ENCODE measurements at regions not wholly inside any gene's neighbourhood (a gene's known extent, or its start where the extent isn't known, plus 50 kb on each side); places are given as distances from the start of the nearest gene placed in this dataset.

- no peaks in the 10 kb centered on the region for H3K9me3 ChIP-seq (ENCODE audit: control insufficient read depth, insufficient read depth, low read length)
- H3K9ac ChIP-seq (ENCODE audit: low read depth, low read length): no peak overlapping the region
- H3K4me3 ChIP-seq (ENCODE audit: low read depth, low read length): no peak overlapping the region
- H3K36me3 ChIP-seq (ENCODE audit: control insufficient read depth, insufficient read depth, low read length): no peaks in the 10 kb centered on the region
- H3K27me3 ChIP-seq (ENCODE audit: control insufficient read depth, insufficient read depth, low read length): no peaks in the 10 kb centered on the region
- H3K4me1 ChIP-seq (ENCODE audit: control insufficient read depth, insufficient read depth, low read length): no peaks in the 10 kb centered on the region
Observed at GRCh38 chr3:191944835-191945234, 483.9 kb downstream of the PYDC2 start.

- Histone ChIP-seq H3K4me1 (ENCODE audit: control insufficient read depth, insufficient read depth, low read length) (no peaks in the 10 kb centered on the region), H3K27me3 (ENCODE audit: control insufficient read depth, insufficient read depth, low read length) (no peaks in the 10 kb centered on the region), H3K4me3 (ENCODE audit: low read depth, low read length) (no peak overlapping the region), H3K9ac (ENCODE audit: low read depth, low read length) (no peak overlapping the region), H3K9me3 (ENCODE audit: control insufficient read depth, insufficient read depth, low read length) (no peaks in the 10 kb centered on the region), H3K36me3 (ENCODE audit: control insufficient read depth, insufficient read depth, low read length) (no peaks in the 10 kb centered on the region)
Observed at GRCh38 chr3:191952186-191952585, 491.2 kb downstream of the PYDC2 start.

- Histone ChIP-seq H3K27me3 (ENCODE audit: control insufficient read depth, insufficient read depth, low read length) (no peaks in the 10 kb centered on the region), H3K9me3 (ENCODE audit: control insufficient read depth, insufficient read depth, low read length) (no peaks in the 10 kb centered on the region), H3K9ac (ENCODE audit: low read depth, low read length) (no peak overlapping the region), H3K4me3 (ENCODE audit: low read depth, low read length) (no peak overlapping the region), H3K4me1 (ENCODE audit: control insufficient read depth, insufficient read depth, low read length) (no peaks in the 10 kb centered on the region), H3K36me3 (ENCODE audit: control insufficient read depth, insufficient read depth, low read length) (no peaks in the 10 kb centered on the region)
Observed at GRCh38 chr3:191952609-191953008, 491.6 kb downstream of the PYDC2 start.

- H3K27me3 ChIP-seq (ENCODE audit: control insufficient read depth, insufficient read depth, low read length): no peaks in the 10 kb centered on the region
- H3K9ac ChIP-seq (ENCODE audit: low read depth, low read length): no peak overlapping the region
- no peak overlapping the region for H3K4me3 ChIP-seq (ENCODE audit: low read depth, low read length)
- H3K4me1 ChIP-seq (ENCODE audit: control insufficient read depth, insufficient read depth, low read length): peaks cover 6% of the 10 kb centered on the region
- no peaks in the 10 kb centered on the region for H3K9me3 ChIP-seq (ENCODE audit: control insufficient read depth, insufficient read depth, low read length)
- no peaks in the 10 kb centered on the region for H3K36me3 ChIP-seq (ENCODE audit: control insufficient read depth, insufficient read depth, low read length)
Observed at GRCh38 chr3:191958980-191959671, 498.2 kb downstream of the PYDC2 start.

- H3K4me3 ChIP-seq (ENCODE audit: low read depth, low read length): no peak overlapping the region
- peaks cover 6% of the 10 kb centered on the region for H3K4me1 ChIP-seq (ENCODE audit: control insufficient read depth, insufficient read depth, low read length)
- H3K27me3 ChIP-seq (ENCODE audit: control insufficient read depth, insufficient read depth, low read length): no peaks in the 10 kb centered on the region
- H3K9me3 ChIP-seq (ENCODE audit: control insufficient read depth, insufficient read depth, low read length): no peaks in the 10 kb centered on the region
- H3K36me3 ChIP-seq (ENCODE audit: control insufficient read depth, insufficient read depth, low read length): no peaks in the 10 kb centered on the region
- H3K9ac ChIP-seq (ENCODE audit: low read depth, low read length): no peak overlapping the region
Observed at GRCh38 chr3:191959876-191960413, 499.0 kb downstream of the PYDC2 start.

GRCh38 chr3:191961022-191961421, 500.1 kb downstream of the PYDC2 start:
- Histone ChIP-seq H3K9ac (ENCODE audit: low read depth, low read length) (no peak overlapping the region), H3K4me3 (ENCODE audit: low read depth, low read length) (no peak overlapping the region), H3K36me3 (ENCODE audit: control insufficient read depth, insufficient read depth, low read length) (no peaks in the 10 kb centered on the region), H3K27me3 (ENCODE audit: control insufficient read depth, insufficient read depth, low read length) (no peaks in the 10 kb centered on the region), H3K4me1 (ENCODE audit: control insufficient read depth, insufficient read depth, low read length) (peaks cover 6% of the 10 kb centered on the region), H3K9me3 (ENCODE audit: control insufficient read depth, insufficient read depth, low read length) (no peaks in the 10 kb centered on the region)

- peaks cover 6% of the 10 kb centered on the region for H3K4me1 ChIP-seq (ENCODE audit: control insufficient read depth, insufficient read depth, low read length)
- H3K27me3 ChIP-seq (ENCODE audit: control insufficient read depth, insufficient read depth, low read length): no peaks in the 10 kb centered on the region
- no peak overlapping the region for H3K9ac ChIP-seq (ENCODE audit: low read depth, low read length)
- H3K9me3 ChIP-seq (ENCODE audit: control insufficient read depth, insufficient read depth, low read length): no peaks in the 10 kb centered on the region
- no peak overlapping the region for H3K4me3 ChIP-seq (ENCODE audit: low read depth, low read length)
- no peaks in the 10 kb centered on the region for H3K36me3 ChIP-seq (ENCODE audit: control insufficient read depth, insufficient read depth, low read length)
Observed at GRCh38 chr3:191961529-191961928, 500.6 kb downstream of the PYDC2 start.

GRCh38 chr3:191962324-191962723, 501.4 kb downstream of the PYDC2 start:
- Histone ChIP-seq H3K9me3 (ENCODE audit: control insufficient read depth, insufficient read depth, low read length) (no peaks in the 10 kb centered on the region), H3K4me3 (ENCODE audit: low read depth, low read length) (no peak overlapping the region), H3K4me1 (ENCODE audit: control insufficient read depth, insufficient read depth, low read length) (peaks cover 6% of the 10 kb centered on the region), H3K27me3 (ENCODE audit: control insufficient read depth, insufficient read depth, low read length) (no peaks in the 10 kb centered on the region), H3K9ac (ENCODE audit: low read depth, low read length) (no peak overlapping the region), H3K36me3 (ENCODE audit: control insufficient read depth, insufficient read depth, low read length) (no peaks in the 10 kb centered on the region)

GRCh38 chr3:191963182-191963581, 502.2 kb downstream of the PYDC2 start:
- Histone ChIP-seq H3K36me3 (ENCODE audit: control insufficient read depth, insufficient read depth, low read length) (no peaks in the 10 kb centered on the region), H3K4me3 (ENCODE audit: low read depth, low read length) (no peak overlapping the region)

GRCh38 chr3:191966556-191966955, 505.6 kb downstream of the PYDC2 start:
- Histone ChIP-seq H3K4me3 (ENCODE audit: low read depth, low read length) (no peak overlapping the region), H3K36me3 (ENCODE audit: control insufficient read depth, insufficient read depth, low read length) (no peaks in the 10 kb centered on the region), H3K9me3 (ENCODE audit: control insufficient read depth, insufficient read depth, low read length) (no peaks in the 10 kb centered on the region), H3K9ac (ENCODE audit: low read depth, low read length) (no peak overlapping the region), H3K27me3 (ENCODE audit: control insufficient read depth, insufficient read depth, low read length) (no peaks in the 10 kb centered on the region), H3K4me1 (ENCODE audit: control insufficient read depth, insufficient read depth, low read length) (peaks cover 6% of the 10 kb centered on the region)

More at GRCh38 chr3:191963182-191963581, 502.2 kb downstream of the PYDC2 start:
- Histone ChIP-seq H3K9me3 (ENCODE audit: control insufficient read depth, insufficient read depth, low read length) (no peaks in the 10 kb centered on the region), H3K4me1 (ENCODE audit: control insufficient read depth, insufficient read depth, low read length) (peaks cover 6% of the 10 kb centered on the region), H3K27me3 (ENCODE audit: control insufficient read depth, insufficient read depth, low read length) (no peaks in the 10 kb centered on the region), H3K9ac (ENCODE audit: low read depth, low read length) (no peak overlapping the region)

- no peaks in the 10 kb centered on the region for H3K9me3 ChIP-seq (ENCODE audit: control insufficient read depth, insufficient read depth, low read length)
- no peaks in the 10 kb centered on the region for H3K4me1 ChIP-seq (ENCODE audit: control insufficient read depth, insufficient read depth, low read length)
Observed at GRCh38 chr3:191968299-191968698, 507.3 kb downstream of the PYDC2 start.

GRCh38 chr3:191972714-191973398, 511.9 kb downstream of the PYDC2 start:
- Histone ChIP-seq H3K4me3 (ENCODE audit: low read depth, low read length) (no peak overlapping the region), H3K27me3 (ENCODE audit: control insufficient read depth, insufficient read depth, low read length) (no peaks in the 10 kb centered on the region), H3K9ac (ENCODE audit: low read depth, low read length) (no peak overlapping the region), H3K4me1 (ENCODE audit: control insufficient read depth, insufficient read depth, low read length) (no peaks in the 10 kb centered on the region), H3K9me3 (ENCODE audit: control insufficient read depth, insufficient read depth, low read length) (no peaks in the 10 kb centered on the region), H3K36me3 (ENCODE audit: control insufficient read depth, insufficient read depth, low read length) (no peaks in the 10 kb centered on the region)

More at GRCh38 chr3:191968299-191968698, 507.3 kb downstream of the PYDC2 start:
- Histone ChIP-seq H3K4me3 (ENCODE audit: low read depth, low read length) (no peak overlapping the region), H3K36me3 (ENCODE audit: control insufficient read depth, insufficient read depth, low read length) (no peaks in the 10 kb centered on the region), H3K27me3 (ENCODE audit: control insufficient read depth, insufficient read depth, low read length) (no peaks in the 10 kb centered on the region), H3K9ac (ENCODE audit: low read depth, low read length) (no peak overlapping the region)

Data from iPS-15b (cell line).